Mucosa of descending colon (tissue), 3 donors: ENCODE measurements at regions not wholly inside any gene's neighbourhood (a gene's known extent, or its start where the extent isn't known, plus 50 kb on each side); places are given as distances from the start of the nearest gene placed in this dataset.

Experiments used
- ATAC-seq: fragments of 200-7000 bp; cut with Tn5 transposase; one replicate; pipeline ENCODE4 v1.9.1; 2020; ENCODE audit warnings: mild to moderate bottlenecking, moderate library complexity
- DNase-seq, 3 donors: peaks; one replicate each; pipeline ENCODE4 v3.0.0-alpha.2; 2020
- H3K36me3 ChIP-seq: fragments of 200-600 bp; one replicate; pipeline ENCODE4 v1.8.0; 2021; ENCODE audit warnings: low read depth, mild to moderate bottlenecking
- H3K4me1 ChIP-seq: fragments of 200-600 bp; one replicate; pipeline ENCODE4 v1.8.0; 2021; ENCODE audit warnings: low read depth, mild to moderate bottlenecking
- H3K4me3 ChIP-seq: fragments of 200-600 bp; one replicate; pipeline ENCODE4 v1.8.0; 2021; ENCODE audit warnings: mild to moderate bottlenecking
- H3K9me3 ChIP-seq: fragments of 200-600 bp; one replicate; pipeline ENCODE4 v1.8.0; 2021; ENCODE audit warnings: mild to moderate bottlenecking
- CTCF ChIP-seq: fragments of 200-600 bp; IDR thresholded peaks from one replicate; pipeline ENCODE4 v1.8.0; 2022; ENCODE audit warnings: antibody characterized with exemption, mild to moderate bottlenecking
- intact Hi-C, 2 donors: fragments of 100-400 bp; cut with DNase I in 1 of 2; cut with micrococcal nuclease in 1 of 2; formaldehyde crosslinking; loops; one replicate each; pipeline versions ENCODE4 v1.11.0 to v1.11.1; 2022; cut with DNase I, micrococcal nuclease
- donor health status: DM: no; HTN: no; CAD: no; lungs with moderate emphysema.
- donor health status: DM: no; HTN: no; CAD: no.
- donor health status: DM: no; HTN: yes; CAD: no.

- peak; percentile 8 for TF ChIP-seq CTCF
- no peak overlapping the region for H3K4me3 ChIP-seq
- no peaks in the 10 kb centered on the region for H3K36me3 ChIP-seq
- no peaks in the 10 kb centered on the region for H3K9me3 ChIP-seq
- intact Hi-C loops, result no loop called here
- no peaks in the 10 kb centered on the region for H3K4me1 ChIP-seq
- DNase-seq (peak in 1 of 3 donors; percentile 37), ATAC-seq (peak; percentile 72)
Observed at GRCh38 chr2:121888189-121888557, 132.7 kb downstream of the TSN start.

- no peak overlapping the region for H3K4me3 ChIP-seq
- intact Hi-C loops, result no loop called here
- ATAC-seq (no peak), DNase-seq (no peak)
- H3K4me1 ChIP-seq, result no peaks in the 10 kb centered on the region
- H3K36me3 ChIP-seq, result no peaks in the 10 kb centered on the region
- H3K9me3 ChIP-seq, result no peaks in the 10 kb centered on the region
- TF ChIP-seq CTCF, result no peak
Observed at GRCh38 chr2:121890041-121890440, 134.6 kb downstream of the TSN start.

GRCh38 chr2:121895723-121896571 lies 140.5 kb downstream of the TSN start:
- intact Hi-C loops, result no loop called here

GRCh38 chr2:121897335-121897970 lies 142.0 kb downstream of the TSN start:
- H3K9me3 ChIP-seq, result no peaks in the 10 kb centered on the region
- no peaks in the 10 kb centered on the region for H3K4me1 ChIP-seq
- no peaks in the 10 kb centered on the region for H3K36me3 ChIP-seq
- peak; percentile 73 for ATAC-seq
- peak in 1 of 3 donors; percentile 38 for DNase-seq
- H3K4me3 ChIP-seq, result no peak overlapping the region
- intact Hi-C loops, result no loop called here
- TF ChIP-seq CTCF, result peak; percentile 9

More at GRCh38 chr2:121895723-121896571, 140.5 kb downstream of the TSN start:
- Histone ChIP-seq H3K4me3 (no peak overlapping the region), H3K9me3 (no peaks in the 10 kb centered on the region), H3K36me3 (no peaks in the 10 kb centered on the region), H3K4me1 (no peaks in the 10 kb centered on the region)
- DNase-seq (no peak), ATAC-seq (no peak)
- TF ChIP-seq CTCF, result no peak

GRCh38 chr2:121898483-121898882 lies 143.0 kb downstream of the TSN start:
- TF ChIP-seq CTCF, result no peak
- DNase-seq (no peak), ATAC-seq (no peak)
- Histone ChIP-seq H3K4me1 (no peaks in the 10 kb centered on the region), H3K9me3 (no peaks in the 10 kb centered on the region), H3K36me3 (no peaks in the 10 kb centered on the region), H3K4me3 (no peak overlapping the region)
- intact Hi-C loops, result no loop called here
